GM03348 (cell line): ENCODE measurements at regions not wholly inside any gene's neighbourhood (a gene's known extent, or its start where the extent isn't known, plus 50 kb on each side); places are given as distances from the start of the nearest gene placed in this dataset.

Experiments
- DNase-seq: peaks from one replicate; pipeline ENCODE4 v3.0.0; 2012; ENCODE audit warnings: low spot score

GRCh38 chr2:2524348-2524941, 193.4 kb upstream of the MYT1L start:
- no peak for DNase-seq

- DNase-seq: no peak
Measured at GRCh38 chr2:2523461-2524347, 192.6 kb upstream of the MYT1L start.

- DNase-seq: no peak
Measured at GRCh38 chr2:2520401-2520811, 189.3 kb upstream of the MYT1L start.

- no peak for DNase-seq
Measured at GRCh38 chr2:2519381-2519780, 188.3 kb upstream of the MYT1L start.

DNA sequence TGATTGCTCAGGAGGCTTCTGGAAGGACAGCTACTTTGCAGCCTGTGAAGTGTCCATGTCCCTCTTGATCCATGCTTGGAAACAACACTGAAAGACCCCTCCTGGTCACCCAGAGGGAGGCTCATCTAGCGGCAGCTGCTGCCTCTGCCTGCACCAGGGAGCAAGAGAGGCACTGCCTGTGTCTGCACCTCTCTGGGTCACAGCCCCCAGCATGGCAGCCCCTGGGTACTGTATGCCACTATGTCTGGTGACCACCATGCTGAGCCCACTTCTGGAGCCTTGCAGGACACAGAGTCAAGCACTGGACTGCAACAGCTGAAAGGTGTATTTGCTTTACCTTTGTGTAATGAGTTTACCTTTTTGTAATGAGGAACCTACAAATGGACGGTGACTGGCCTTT, 186.3 kb upstream of the MYT1L start:
- no peak for DNase-seq

GRCh38 chr2:2516386-2516785, 185.3 kb upstream of the MYT1L start:
- no peak for DNase-seq

DNA sequence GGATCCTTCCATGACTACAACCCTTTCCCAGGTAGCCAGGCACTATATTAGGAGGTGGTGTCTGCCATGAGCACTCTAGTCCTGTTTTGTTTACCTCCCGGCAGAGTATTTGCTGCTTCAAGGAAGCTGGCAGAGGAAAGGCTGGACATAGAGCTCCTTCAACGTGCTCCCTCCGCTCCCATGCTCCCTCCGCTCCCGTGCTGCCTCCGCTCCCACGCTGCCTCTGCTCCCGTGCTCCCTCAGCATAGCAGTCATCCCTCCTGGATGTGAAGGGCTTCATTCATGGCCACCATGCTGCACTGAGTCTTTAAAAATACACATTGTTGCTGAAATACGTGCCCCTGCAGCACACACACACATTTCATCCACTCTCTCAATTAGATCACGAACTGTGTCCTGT, 181.9 kb upstream of the MYT1L start:
- no peak for DNase-seq

DNA sequence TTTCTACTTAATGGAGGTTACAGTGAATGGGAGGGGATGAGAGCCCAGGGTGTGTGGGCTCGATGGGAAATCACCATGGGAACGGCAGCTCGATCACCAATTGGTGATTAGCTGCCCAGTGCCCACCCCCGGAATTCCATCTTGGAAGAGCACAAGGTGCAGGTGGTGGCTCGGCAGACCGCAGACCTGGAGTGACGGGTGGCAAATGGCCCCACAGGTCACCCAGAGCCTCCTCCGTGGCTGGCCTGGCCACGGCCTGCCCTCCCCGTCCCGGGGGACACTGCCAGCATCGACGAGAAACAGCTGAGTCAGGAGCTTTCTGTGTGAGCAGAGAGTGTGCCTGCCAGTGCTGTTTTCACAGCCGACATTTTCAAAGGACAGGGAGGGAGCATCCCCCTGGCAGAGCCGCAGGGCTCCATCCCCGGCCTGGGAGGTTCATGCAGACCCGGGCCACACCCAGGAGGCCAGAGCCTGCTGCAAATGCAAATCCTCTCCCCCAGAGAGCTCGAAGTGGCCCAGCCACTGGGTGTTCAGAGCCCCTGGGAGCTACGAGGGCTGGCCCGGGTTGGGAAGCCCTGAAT, 176.4 kb upstream of the MYT1L start:
- no peak for DNase-seq

DNA sequence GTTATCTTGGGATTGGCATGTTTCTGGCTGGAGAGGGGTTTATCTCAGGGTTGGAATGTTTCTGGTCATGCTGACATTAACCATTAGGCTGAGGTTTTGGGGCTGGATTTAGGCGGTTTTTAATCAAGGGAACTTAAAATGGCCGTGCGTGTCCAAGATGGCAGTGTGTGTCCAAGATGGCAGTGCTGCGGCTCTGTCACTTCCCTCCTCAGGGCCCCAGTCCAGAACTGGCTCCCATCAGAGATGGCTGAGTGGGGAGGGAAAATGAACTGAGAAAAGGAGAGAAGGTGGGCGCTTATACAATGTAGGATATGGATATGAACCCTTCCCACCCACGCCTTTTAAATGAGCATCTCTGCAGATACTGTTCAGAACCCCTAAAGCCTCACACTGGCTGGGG, 175.5 kb upstream of the MYT1L start:
- no peak for DNase-seq

GRCh38 chr2:2505604-2506003, 174.5 kb upstream of the MYT1L start:
- no peak for DNase-seq

DNA sequence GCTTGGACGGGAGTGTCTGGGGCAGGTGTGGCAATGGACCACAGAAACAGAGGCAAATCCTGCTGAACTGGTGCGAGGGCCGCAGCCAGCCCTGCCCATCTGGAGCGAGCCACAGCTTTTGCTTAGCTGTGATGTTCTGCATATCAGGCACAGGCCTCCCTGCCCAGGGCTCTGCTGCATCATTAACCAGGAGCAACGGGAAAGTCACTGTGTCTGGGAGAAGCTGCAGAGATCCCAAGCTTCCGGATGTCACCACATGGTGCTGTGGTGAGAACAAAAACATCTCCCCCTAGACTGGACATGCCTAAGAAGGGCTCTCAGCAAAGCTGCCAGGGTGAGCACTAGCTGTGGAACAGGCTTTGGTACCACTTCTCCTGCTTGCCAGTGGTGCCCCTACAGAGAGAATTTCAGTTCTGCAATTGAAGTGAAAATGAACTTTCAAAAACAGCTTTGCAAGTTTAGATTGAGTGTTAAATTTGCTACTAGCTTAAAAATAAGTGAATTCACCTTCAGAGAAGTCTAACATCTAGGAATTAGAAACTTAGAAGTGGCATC, 172.9 kb upstream of the MYT1L start:
- no peak for DNase-seq

DNA sequence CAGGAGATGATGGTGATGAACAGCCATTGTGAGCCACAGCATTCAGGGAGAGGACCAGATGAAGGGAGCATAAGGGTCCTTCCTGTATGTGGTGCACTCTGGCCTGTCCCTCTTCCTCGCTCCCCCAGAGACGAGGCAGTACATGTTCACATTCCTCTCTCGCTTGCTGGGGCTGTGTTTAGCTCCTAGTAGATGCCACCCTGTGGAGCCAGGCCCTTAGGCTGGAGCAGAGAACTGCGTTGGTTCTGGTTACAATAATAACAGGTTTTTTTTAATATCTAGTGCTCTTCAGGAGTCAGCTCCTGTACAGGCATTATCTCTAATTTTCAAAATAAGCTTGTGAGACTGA, 171.1 kb upstream of the MYT1L start:
- DNase-seq: no peak

GRCh38 chr2:2501454-2502200, 170.6 kb upstream of the MYT1L start:
- no peak for DNase-seq

GRCh38 chr2:2495606-2496005, 164.5 kb upstream of the MYT1L start:
- DNase-seq: no peak

- no peak for DNase-seq
Measured at GRCh38 chr2:2493496-2493895, 162.4 kb upstream of the MYT1L start.

- no peak for DNase-seq
Measured at GRCh38 chr2:2492800-2493199, 161.7 kb upstream of the MYT1L start.

DNA sequence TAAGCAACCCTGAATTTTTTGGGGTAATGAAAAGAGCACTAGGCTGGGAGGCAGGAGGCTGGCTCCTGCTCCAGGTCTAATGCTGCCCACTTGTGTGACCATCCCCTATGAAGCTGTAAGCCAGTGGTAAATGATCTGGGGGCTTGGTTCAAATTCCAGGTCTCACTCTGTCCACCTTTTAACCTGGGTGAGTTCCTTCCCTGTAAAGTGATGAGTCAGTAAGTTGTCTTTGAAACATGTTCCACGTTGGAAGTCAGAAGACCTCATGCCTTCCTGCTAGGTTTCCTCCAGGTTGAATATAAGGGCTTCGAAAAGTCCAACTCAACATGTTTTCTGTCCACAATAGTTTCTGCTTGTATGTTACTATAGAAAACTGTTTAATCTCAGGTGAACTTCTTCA, 160.9 kb upstream of the MYT1L start:
- no peak for DNase-seq

- no peak for DNase-seq
Measured at GRCh38 chr2:2484301-2484700, 153.2 kb upstream of the MYT1L start.

DNA sequence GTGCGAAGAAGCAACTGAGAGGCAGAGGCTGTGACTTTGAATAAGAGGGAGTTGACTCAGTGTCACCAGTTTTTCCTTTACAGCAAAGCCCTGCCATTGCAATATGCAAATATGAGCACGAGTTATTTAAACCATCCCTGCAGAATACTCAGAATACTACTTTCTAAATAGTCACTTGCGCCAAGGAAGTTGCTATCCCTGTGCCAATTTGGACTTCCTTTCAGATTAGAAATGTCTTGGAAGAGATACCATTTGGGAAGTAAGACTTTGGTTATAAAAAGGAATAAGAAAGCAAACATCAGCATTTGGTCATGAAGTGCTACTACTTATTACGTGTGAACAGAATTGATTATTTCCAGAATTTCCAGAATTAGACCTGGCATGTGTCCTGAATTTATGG, 151.8 kb upstream of the MYT1L start:
- DNase-seq: no peak

DNA sequence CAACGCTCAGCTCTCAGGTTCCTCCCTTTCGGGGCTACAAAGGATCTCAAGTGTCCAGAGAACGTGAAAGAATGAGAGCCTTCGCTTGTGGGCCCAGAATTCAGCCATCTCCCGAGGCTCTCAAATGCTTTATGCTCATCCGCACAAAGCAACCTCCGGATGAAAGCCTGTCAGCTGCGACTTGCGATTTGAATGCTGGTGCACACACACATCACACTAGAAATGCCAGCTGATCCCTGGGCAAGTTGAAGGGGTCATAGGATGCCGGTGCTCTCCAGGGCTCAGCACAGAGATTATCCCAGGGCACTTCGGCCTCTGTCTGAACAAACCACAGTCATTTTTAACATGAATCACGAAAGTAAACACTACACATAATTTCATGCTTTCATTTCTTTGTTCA, 141.8 kb upstream of the MYT1L start:
- no peak for DNase-seq

DNA sequence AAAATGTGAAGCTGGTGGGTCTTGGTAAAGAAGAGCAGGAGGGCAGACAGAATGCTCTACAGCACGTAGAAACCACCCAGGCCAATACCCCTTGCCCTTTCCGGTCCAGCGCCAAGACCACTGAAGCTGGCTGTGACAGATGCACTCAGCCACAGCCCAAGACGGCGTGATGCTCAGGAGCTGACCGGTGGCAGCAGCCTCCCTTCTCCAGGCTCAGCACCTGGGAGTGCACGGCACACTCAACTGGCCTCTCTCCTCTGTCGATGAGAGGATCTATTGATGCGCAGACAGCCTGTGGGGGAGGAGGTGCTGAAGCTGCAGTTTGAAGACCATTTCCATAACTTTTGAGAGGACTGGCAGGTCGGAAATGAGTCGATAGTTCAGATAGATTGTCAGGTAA, 141.0 kb upstream of the MYT1L start:
- DNase-seq: no peak

DNA sequence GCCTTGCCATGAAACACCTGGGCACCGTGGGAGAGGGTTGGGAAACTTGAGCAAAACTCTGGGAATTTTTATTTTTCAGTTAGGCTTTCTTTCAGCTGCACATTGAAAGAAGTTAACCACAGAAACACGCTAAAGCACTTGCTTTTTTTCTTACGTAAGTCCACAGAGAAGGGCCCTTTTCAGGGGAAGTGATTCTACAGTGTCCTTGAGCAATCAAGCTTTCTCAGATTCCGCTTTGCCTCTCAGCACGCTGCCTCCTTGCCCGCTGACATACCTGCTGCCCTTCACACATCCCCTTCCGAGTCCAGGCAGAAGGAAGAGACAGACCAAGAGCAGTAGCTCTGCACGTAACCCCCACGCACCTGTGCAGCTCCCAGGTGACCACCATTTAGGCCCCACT, 135.5 kb upstream of the MYT1L start:
- no peak for DNase-seq

DNA sequence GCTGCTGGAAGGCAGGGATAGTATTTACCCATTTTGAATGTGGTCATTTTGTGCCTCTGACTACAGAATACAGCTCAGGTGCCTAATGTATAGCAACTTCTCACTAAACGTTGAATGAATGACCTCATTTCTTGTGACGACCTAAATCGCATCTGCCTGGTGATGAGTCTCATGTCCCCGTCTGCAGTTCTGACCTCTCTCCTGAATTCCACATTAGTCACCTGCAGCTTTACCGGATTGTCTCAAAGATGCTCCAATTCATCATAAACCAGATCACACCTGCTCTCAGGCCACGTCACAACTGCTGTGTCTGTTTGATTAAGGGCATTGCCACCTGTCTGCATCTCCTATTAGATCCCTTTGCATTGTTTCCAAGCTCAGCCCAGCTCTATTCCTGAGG, 133.6 kb upstream of the MYT1L start:
- no peak for DNase-seq
